ENCODE measurements at regions not wholly inside any gene's neighbourhood (a gene's known extent, or its start where the extent isn't known, plus 50 kb on each side); places are given as distances from the start of the nearest gene placed in this dataset.
"Not testable (repeated sequence)": the region's sequence is repeated elsewhere in the genome, so short reads cannot be mapped to it uniquely, and the experiment has no call there.

DNA sequence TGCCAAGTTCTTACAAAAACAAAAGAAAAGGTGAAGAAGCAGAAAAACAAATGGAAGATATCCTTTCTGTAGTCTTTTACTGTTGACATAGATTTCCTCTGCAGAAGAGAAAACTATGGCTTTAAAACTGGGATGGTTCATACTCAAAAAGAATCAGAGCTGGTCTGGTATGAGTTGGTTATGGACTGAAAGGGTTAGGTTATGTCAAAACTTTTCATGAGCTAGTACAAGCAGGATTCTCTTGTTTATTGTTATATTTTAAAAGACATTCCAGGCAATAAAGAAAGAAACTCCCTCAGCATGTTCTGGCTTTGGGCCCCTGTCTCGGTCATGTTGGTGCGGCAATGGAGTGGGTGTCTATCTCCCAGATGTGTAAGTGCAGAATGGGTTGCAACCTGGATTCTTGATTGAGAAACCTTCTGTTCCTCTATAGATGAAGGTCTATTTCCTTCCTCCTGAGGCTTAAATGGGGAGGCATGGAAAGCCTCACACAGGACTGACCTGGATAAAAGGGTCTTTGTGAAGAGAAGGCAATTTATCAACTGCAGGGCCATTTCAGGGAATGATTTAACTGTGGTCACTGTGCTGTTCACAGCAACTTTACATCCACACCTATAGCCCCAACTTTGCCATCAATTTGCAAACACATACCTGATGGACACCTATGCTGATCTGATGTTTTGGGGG lies 209.6 kb upstream of the TNC start:
- DNase-seq, result no peak

DNA sequence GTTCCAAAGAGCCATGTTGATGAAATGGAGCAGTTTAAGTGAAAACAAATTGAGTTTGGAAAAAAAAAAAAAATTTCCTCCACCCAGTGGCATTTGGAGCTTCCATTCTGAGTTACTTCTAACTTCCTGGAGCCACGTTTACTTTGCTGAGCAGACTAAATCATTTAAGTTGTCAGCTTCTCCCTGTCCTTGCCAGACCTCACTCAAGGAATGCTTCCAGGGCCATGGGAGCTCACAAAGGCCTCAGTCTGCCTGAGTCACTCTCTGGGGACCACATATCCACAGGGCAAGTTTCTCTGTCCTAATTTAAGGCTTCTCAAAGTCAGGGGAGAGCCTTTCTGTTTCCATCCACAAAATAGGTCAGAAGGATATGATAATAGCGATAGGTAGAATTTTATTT lies 210.3 kb upstream of the TNC start:
- DNase-seq, result no peak

- no peak for DNase-seq
These were observed 210.7 kb upstream of the TNC start for GRCh38 chr9:115328677-115329076.

GRCh38 chr9:115333277-115334070 lies 215.5 kb upstream of the TNC start:
- DNase-seq, result no peak

- no peak for DNase-seq
These were observed 217.5 kb upstream of the TNC start for GRCh38 chr9:115335439-115335838.

DNA sequence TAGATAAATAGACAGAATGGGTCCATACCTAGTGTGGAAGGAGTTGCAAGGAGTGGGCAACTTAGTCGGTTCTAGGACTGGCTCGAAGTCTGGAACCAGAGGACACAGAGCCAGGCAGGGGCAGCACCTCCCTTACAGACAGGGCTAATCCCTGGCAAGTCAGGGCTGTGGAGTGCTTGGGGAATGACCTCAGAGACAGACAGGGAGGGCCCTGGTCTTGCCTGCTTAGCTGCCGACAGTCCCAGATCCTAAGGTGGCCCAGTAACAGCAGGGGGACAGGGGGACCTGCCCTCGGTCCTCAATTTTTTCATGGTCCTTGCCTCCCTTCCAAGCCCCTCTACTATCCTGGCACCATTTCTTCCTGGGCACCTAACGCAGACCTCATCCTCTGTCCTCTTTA lies 222.4 kb upstream of the TNC start:
- DNase-seq, result no peak

DNA sequence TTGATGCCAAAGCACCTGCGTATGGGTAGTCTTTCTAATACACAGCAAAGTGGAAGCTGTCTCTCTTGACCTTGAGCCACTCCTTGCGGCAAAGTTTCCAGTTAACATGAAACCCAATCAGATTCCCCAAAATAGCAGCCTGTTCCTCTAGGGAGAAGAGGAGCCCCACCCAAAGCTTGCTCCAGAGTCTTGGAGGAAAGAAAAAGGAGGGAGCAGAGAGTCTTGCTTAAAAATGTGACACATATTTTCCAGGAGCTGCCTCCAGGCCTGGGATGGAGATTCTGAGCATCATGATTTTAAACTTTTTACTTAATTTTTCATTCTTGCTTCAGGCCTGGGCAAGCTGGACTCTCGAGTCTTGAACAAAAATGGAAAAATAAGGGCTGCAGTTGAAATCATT lies 223.5 kb upstream of the TNC start:
- no peak for DNase-seq

GRCh38 chr9:115347776-115348175 lies 229.8 kb upstream of the TNC start:
- not testable (repeated sequence) for DNase-seq

GRCh38 chr9:115348936-115349335 lies 231.0 kb upstream of the TNC start:
- DNase-seq, result not testable (repeated sequence)

DNA sequence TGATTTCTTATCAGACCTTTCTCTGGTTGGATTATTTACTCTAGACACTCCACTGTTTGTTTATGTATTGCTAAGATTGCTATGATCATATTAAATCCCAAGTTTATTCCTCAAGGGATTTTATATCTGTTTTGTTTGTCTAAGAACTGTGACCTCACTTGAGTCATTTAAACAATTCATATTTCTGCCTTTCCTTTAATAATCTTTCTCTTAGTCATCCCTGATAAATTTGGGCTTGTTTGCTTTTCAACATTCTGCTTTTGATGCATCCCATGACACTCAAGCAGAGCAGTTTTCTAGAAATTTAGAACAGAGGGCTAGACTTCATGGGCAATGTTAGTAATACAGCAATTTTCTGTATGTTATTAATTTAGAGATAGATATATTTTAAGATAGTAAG lies 231.6 kb upstream of the TNC start:
- DNase-seq, result no peak

DNA sequence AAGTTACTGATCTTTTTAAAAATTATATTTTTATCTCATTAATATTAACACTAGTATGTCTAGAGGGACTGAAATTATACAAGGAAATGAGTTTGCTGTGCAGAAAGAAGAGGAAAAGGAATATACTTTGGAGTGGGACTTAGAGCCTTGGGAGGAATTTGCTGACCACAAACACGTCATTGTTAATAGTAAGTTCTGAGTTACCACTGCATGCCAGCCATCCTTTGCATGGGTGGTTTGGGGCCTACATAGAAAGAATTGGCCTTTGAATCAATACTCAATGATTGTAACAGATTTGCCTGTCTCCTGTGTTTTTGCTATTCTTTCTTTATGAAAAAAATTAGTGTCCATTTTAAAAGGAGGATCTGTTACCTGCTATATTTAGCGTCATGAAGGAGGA lies 232.6 kb upstream of the TNC start:
- DNase-seq, result no peak

GRCh38 chr9:115353681-115354080 lies 235.7 kb upstream of the TNC start:
- DNase-seq, result peak; percentile 2

DNA sequence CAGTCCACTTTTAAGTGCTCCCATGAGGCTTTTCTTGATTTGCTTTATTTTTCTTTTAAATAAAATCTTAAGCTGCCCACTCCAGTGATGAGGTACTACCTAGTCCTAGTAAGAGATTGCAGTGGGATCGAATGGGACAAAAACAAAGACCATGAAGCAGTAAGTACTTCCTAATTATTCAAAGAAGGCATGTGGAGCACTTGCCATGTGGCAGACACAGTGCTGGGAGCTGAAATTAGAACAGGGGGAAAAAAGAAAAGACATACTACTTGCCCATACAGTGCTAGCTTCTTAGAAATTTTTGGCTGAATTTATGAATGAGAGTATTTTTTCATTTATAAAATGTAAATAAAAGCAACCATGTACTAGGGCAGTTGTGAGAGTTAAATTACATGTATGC lies 239.9 kb upstream of the TNC start:
- no peak for DNase-seq

- DNase-seq, result no peak
These were observed 241.2 kb upstream of the TNC start for GRCh38 chr9:115359017-115359780.

DNA sequence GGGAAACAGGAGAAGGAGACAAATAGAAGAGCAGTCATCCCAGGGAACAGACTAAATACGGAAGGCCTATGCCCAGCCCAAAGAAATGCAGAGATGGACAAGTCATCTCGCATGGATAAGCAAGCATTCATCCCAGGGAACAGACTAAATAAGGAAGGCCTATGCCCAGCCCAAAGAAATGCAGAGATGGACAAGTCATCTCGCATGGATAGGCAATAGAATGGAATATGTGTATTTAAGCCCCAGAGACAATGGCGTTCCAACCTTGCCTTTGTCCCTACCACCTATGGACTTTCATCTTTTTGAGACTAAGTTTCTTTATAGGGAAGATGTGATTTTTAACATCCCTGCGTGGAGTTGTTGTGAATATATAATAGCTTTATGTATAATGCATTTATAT lies 242.2 kb upstream of the TNC start:
- DNase-seq, result no peak

DNA sequence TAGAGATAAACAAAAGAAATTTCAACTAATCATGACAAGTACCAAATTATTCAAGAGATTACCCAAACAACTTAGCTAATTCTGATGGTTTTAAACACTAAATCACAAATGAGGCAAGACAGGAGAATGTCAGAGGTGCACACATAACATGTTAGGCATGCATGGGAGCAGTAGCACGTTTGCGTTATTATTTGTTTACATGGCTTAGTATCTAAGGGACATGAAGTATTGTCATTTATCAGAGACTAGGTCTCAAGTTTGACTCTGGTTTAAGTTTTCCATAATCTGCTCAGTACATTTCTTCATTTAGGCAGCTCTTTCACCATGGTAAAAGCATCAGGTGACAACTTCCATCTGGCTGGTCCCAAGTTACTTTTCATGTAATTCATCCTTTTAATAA lies 244.1 kb upstream of the TNC start:
- DNase-seq, result no peak

- no peak for DNase-seq
These were observed 244.7 kb upstream of the TNC start for GRCh38 chr9:115362640-115363039.

DNA sequence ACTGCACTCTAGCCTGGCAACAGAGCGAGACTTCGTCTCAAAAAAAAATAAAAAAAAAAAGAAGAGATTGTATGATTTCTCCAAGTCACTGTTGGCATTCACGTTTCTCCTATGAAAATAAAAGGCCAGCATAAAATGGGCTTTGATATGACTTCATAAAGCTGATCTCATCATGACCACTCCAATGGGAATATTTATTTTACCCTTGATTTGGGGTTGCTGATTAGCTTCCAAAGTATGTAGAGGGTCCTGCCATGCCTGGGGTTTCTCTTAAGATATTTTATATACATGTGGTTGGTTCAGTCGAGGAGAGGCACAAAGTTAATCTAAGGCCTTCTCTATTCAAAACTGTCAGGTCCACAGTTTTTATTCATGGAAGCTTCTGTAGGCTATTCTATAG lies 247.0 kb upstream of the TNC start:
- DNase-seq, result no peak

- DNase-seq, result no peak
These were observed 249.4 kb upstream of the TNC start for GRCh38 chr9:115367321-115367720.

GRCh38 chr9:115367780-115368525 lies 250.0 kb upstream of the TNC start:
- no peak for DNase-seq

DNA sequence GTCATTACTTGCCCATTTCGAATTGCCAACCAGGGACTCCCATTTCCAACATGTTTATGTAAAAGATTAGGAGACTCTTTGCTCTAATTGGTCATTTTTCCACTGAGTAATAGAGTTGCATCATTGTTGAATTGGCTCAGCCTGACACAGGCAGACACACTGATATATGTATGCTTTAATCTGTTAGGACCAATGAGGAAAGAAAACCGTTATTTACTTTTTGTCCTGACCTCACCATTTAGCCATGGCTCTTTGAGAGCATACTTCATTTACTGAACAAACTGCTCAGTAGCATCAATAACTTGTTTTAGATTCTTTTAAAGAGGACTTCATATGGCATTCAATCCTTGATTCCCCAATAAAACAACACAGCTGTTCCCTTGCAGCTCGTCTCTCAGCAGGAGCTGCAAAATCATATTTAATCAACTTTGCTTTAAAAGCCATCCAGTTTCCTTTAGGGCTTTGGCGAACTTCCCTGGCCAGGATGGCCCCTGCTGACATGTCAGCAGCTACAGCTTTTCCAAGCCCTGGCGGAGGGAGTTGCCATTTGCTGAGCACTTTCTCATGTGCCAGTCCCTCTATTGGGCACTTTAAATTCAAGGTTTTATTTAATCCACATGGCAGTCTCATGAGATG lies 251.5 kb upstream of the TNC start:
- no peak for DNase-seq

DNA sequence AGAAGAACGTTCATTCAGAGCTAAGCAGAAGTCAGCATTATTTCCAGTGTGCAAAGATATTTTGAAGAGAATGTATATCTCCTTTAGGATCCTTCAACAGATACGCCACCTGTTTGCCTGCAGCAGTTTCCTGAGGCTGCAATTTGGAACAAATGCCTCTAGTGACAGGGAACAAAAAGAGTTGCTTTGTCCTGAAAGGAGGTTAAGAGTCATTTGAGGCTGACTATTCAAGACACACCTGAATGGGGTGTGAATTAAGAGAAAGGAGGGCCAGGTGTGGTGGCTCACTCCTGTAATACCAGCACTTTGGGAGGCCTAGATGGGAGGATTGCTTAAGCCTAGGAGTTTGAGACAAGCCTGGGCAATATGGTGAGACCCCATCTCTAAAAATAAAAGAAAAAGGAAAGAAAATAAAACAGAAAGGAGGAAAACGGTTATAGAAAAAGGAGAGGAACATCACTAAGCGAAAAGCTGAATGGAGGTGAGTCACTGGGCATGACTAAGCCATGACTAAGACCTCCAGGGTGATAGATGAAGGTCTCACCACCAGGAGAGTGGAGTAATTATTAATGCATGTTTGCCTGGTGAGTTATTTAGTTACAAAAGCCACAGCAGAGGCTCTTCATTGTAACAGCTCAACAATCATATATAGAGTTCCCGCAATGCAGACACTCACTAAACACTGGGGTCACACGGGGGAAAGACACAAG lies 255.2 kb upstream of the TNC start:
- no peak for DNase-seq
